HCT116 (cell line): ENCODE measurements at regions not wholly inside any gene's neighbourhood (a gene's known extent, or its start where the extent isn't known, plus 50 kb on each side); places are given as distances from the start of the nearest gene placed in this dataset.

Experiments used
- CTCF ChIP-seq, 3 experiments: fragments of 200-600 bp in 1 of 3; sonication (generic) in 1 of 3; IDR thresholded peaks in 2 of 3; conservative IDR thresholded peaks in 1 of 3; 2 replicates each; pipeline ENCODE4 v1.5.1; 2012 to 2017; ENCODE audit warnings: low read depth in 2 of 3, low read length in 2 of 3, antibody characterized with exemption in 1 of 3, borderline replicate concordance in 1 of 3, control low read depth in 1 of 3, mild to moderate bottlenecking in 1 of 3, mixed read lengths in 1 of 3, mixed run types in 1 of 3, moderate library complexity in 1 of 3; ENCODE audit not compliant: insufficient read depth in 1 of 3
- EZH2 ChIP-seq: fragments of 200-600 bp; sonication (generic); IDR thresholded peaks from 2 replicates; pipeline ENCODE4 v1.6.1; 2017; ENCODE audit warnings: antibody characterized with exemption, mixed run types
- EZH2phosphoT487 ChIP-seq: fragments of 200-600 bp; IDR thresholded peaks from 2 replicates; pipeline ENCODE4 v1.6.1; 2018; ENCODE audit warnings: antibody characterized with exemption, borderline replicate concordance
- MAX ChIP-seq: IDR thresholded peaks from 2 replicates; pipeline ENCODE4 v1.6.1; 2012
- POLR2A ChIP-seq: IDR thresholded peaks from 2 replicates; pipeline ENCODE4 v1.7.0; 2011; ENCODE audit warnings: borderline replicate concordance; ENCODE audit not compliant: insufficient read depth, insufficient read length; ENCODE audit errors: extremely low read depth
- POLR2AphosphoS5 ChIP-seq: IDR thresholded peaks from 2 replicates; pipeline ENCODE4 v1.6.1; 2011; ENCODE audit warnings: mild to moderate bottlenecking, low read depth, low read length, moderate library complexity
- SP1 ChIP-seq: IDR thresholded peaks from 2 replicates; pipeline ENCODE4 v1.6.1; 2012; ENCODE audit warnings: low read depth
- YY1 ChIP-seq: IDR thresholded peaks from 2 replicates; pipeline ENCODE4 v1.6.1; 2011; ENCODE audit warnings: low read length, low read depth, moderate library complexity, mild to moderate bottlenecking; ENCODE audit not compliant: insufficient replicate concordance; ENCODE audit errors: extremely low read depth
- ZBTB33 ChIP-seq: IDR thresholded peaks from 2 replicates; pipeline ENCODE4 v1.6.1; 2011; ENCODE audit warnings: mild to moderate bottlenecking, low read length, moderate library complexity; ENCODE audit not compliant: insufficient replicate concordance; ENCODE audit errors: extremely low read depth
- ZNF274 ChIP-seq: fragments of 200-500 bp; sonication (Bioruptor generic); IDR thresholded peaks from 2 replicates; pipeline ENCODE4 v1.6.1; 2014; ENCODE audit warnings: mild to moderate bottlenecking, low read depth, low read length, inconsistent platforms
- TF ChIP-seq, protein P1 (sequence below): IDR thresholded peaks from 2 replicates; pipeline ENCODE4 v1.6.1; 2012; ENCODE audit warnings: low read depth
- TF ChIP-seq, protein P2 (sequence below): IDR thresholded peaks from 2 replicates; pipeline ENCODE4 v1.6.1; 2012

GRCh38 chr3:6806991-6807390 lies 53.9 kb upstream of the GRM7 start:
- TF ChIP-seq ZBTB33: no peak
- no peak for TF ChIP-seq MAX
- TF ChIP-seq POLR2AphosphoS5: no peak
- no peak for TF ChIP-seq CTCF (IDR thresholded peaks at IDR 0.05 in 2 of 3, conservative IDR thresholded peaks at IDR 0.05 in 1 of 3; ENCODE audit: borderline replicate concordance in 1 of 3, insufficient read depth in 1 of 3, low read depth in 2 of 3, low read length in 2 of 3)
- no peak for TF ChIP-seq SP1
- TF ChIP-seq, protein P1, sequence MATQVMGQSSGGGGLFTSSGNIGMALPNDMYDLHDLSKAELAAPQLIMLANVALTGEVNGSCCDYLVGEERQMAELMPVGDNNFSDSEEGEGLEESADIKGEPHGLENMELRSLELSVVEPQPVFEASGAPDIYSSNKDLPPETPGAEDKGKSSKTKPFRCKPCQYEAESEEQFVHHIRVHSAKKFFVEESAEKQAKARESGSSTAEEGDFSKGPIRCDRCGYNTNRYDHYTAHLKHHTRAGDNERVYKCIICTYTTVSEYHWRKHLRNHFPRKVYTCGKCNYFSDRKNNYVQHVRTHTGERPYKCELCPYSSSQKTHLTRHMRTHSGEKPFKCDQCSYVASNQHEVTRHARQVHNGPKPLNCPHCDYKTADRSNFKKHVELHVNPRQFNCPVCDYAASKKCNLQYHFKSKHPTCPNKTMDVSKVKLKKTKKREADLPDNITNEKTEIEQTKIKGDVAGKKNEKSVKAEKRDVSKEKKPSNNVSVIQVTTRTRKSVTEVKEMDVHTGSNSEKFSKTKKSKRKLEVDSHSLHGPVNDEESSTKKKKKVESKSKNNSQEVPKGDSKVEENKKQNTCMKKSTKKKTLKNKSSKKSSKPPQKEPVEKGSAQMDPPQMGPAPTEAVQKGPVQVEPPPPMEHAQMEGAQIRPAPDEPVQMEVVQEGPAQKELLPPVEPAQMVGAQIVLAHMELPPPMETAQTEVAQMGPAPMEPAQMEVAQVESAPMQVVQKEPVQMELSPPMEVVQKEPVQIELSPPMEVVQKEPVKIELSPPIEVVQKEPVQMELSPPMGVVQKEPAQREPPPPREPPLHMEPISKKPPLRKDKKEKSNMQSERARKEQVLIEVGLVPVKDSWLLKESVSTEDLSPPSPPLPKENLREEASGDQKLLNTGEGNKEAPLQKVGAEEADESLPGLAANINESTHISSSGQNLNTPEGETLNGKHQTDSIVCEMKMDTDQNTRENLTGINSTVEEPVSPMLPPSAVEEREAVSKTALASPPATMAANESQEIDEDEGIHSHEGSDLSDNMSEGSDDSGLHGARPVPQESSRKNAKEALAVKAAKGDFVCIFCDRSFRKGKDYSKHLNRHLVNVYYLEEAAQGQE: no peak
- TF ChIP-seq YY1: no peak
- no peak for TF ChIP-seq POLR2A
- TF ChIP-seq EZH2: no peak
- TF ChIP-seq EZH2phosphoT487: no peak
- TF ChIP-seq, protein P2, sequence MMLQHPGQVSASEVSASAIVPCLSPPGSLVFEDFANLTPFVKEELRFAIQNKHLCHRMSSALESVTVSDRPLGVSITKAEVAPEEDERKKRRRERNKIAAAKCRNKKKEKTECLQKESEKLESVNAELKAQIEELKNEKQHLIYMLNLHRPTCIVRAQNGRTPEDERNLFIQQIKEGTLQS: no peak
- TF ChIP-seq ZNF274: no peak
